Tibial artery (tissue), 4 donors: ENCODE measurements at regions not wholly inside any gene's neighbourhood (a gene's known extent, or its start where the extent isn't known, plus 50 kb on each side); places are given as distances from the start of the nearest gene placed in this dataset.

Experiments used
- DNase-seq, 2 donors: peaks; one replicate each; pipeline ENCODE4 v3.0.0-alpha.2; 2019
- H3K27ac ChIP-seq, 2 donors: fragments of 200-600 bp; sonication (generic) in 1 of 2; 1 replicate in 1 of 2; 2 replicates in 1 of 2; pipeline ENCODE4 v1.5.1; 2018 to 2019; ENCODE audit warnings: mild to moderate bottlenecking in 1 of 2
- H3K27me3 ChIP-seq, 2 donors: fragments of 200-600 bp; sonication (generic) in 1 of 2; one replicate each; pipeline versions ENCODE4 v1.5.1 to v1.6.0; 2016 to 2019
- H3K36me3 ChIP-seq, 3 donors: fragments of 200-600 bp; sonication (generic) in 2 of 3; one replicate each; pipeline ENCODE4 v1.5.1; 2016 to 2019; ENCODE audit warnings: mild to moderate bottlenecking in 2 of 3
- H3K4me1 ChIP-seq, 4 donors: fragments of 200-600 bp; sonication (generic) in 2 of 4; 1 replicate in 3 of 4; 2 replicates in 1 of 4; pipeline ENCODE4 v1.5.1; 2016 to 2019
- H3K4me3 ChIP-seq, 2 donors: fragments of 200-600 bp; sonication (generic) in 1 of 2; 1 replicate in 1 of 2; 2 replicates in 1 of 2; pipeline ENCODE4 v1.5.1; 2018 to 2019; ENCODE audit warnings: mild to moderate bottlenecking in 2 of 2
- H3K9me3 ChIP-seq, 3 donors: fragments of 200-600 bp; sonication (generic) in 1 of 3; one replicate each; pipeline ENCODE4 v1.5.1; 2016 to 2019
- CTCF ChIP-seq, 2 experiments: fragments of 200-600 bp in 1 of 2; fragments of 450-650 bp in 1 of 2; IDR thresholded peaks; one replicate each; pipeline ENCODE4 v1.5.1; 2017 to 2019; ENCODE audit warnings: antibody characterized with exemption in 2 of 2, mild to moderate bottlenecking in 1 of 2, moderate library complexity in 1 of 2
- intact Hi-C: fragments of 100-400 bp; cut with DNase I; formaldehyde crosslinking; loops from one replicate; pipeline ENCODE4 v1.15.0; 2023; ENCODE audit warnings: low total_unique reads

- no peaks in the 10 kb centered on the region for H3K9me3 ChIP-seq
- no peak for TF ChIP-seq CTCF (IDR thresholded peaks at IDR 0.05)
- DNase-seq: no peak
- no peaks in the 10 kb centered on the region for H3K4me1 ChIP-seq
- H3K36me3 ChIP-seq: no peaks in the 10 kb centered on the region
- intact Hi-C loops: no loop called here
- no peak overlapping the region for H3K27ac ChIP-seq
- no peak overlapping the region for H3K4me3 ChIP-seq
- H3K27me3 ChIP-seq: no peaks in the 10 kb centered on the region
Observed at GRCh38 chr4:160831165-160831922, 1332.5 kb downstream of the FSTL5 start.

- no peak for DNase-seq
- intact Hi-C loops: no loop called here
- H3K36me3 ChIP-seq: no peaks in the 10 kb centered on the region
- no peak for TF ChIP-seq CTCF (IDR thresholded peaks at IDR 0.05)
- H3K4me3 ChIP-seq: no peak overlapping the region
- no peak overlapping the region for H3K27ac ChIP-seq
- H3K9me3 ChIP-seq: no peaks in the 10 kb centered on the region
- no peaks in the 10 kb centered on the region for H3K4me1 ChIP-seq
- no peaks in the 10 kb centered on the region for H3K27me3 ChIP-seq
Observed at GRCh38 chr4:160835789-160836188, 1328.0 kb downstream of the FSTL5 start.

- no peak for TF ChIP-seq CTCF (IDR thresholded peaks at IDR 0.05)
- no peaks in the 10 kb centered on the region for H3K27me3 ChIP-seq
- H3K27ac ChIP-seq: no peak overlapping the region
- H3K4me3 ChIP-seq: no peak overlapping the region
- H3K9me3 ChIP-seq: no peaks in the 10 kb centered on the region
- H3K36me3 ChIP-seq: no peaks in the 10 kb centered on the region
- DNase-seq: no peak
- intact Hi-C loops: no loop called here
- no peaks in the 10 kb centered on the region for H3K4me1 ChIP-seq
Observed at GRCh38 chr4:160836431-160836830, 1327.4 kb downstream of the FSTL5 start.

- no peak overlapping the region for H3K4me3 ChIP-seq
- intact Hi-C loops: no loop called here
- H3K4me1 ChIP-seq: no peaks in the 10 kb centered on the region
- H3K36me3 ChIP-seq: no peaks in the 10 kb centered on the region
- no peak for TF ChIP-seq CTCF (IDR thresholded peaks at IDR 0.05)
- no peak for DNase-seq
- H3K27me3 ChIP-seq: no peaks in the 10 kb centered on the region
- H3K27ac ChIP-seq: no peak overlapping the region
- no peaks in the 10 kb centered on the region for H3K9me3 ChIP-seq
Observed at GRCh38 chr4:160846121-160846520, 1317.7 kb downstream of the FSTL5 start.

- no peak overlapping the region for H3K27ac ChIP-seq
- intact Hi-C loops: no loop called here
- no peaks in the 10 kb centered on the region for H3K4me1 ChIP-seq
- H3K4me3 ChIP-seq: no peak overlapping the region
- no peaks in the 10 kb centered on the region for H3K36me3 ChIP-seq
- TF ChIP-seq CTCF (IDR thresholded peaks at IDR 0.05): no peak
- no peaks in the 10 kb centered on the region for H3K27me3 ChIP-seq
- no peaks in the 10 kb centered on the region for H3K9me3 ChIP-seq
- DNase-seq: no peak
Observed at GRCh38 chr4:160847228-160847627, 1316.6 kb downstream of the FSTL5 start.

- no peak for DNase-seq
- Histone ChIP-seq H3K27ac (no peak overlapping the region), H3K27me3 (no peaks in the 10 kb centered on the region), H3K4me3 (no peak overlapping the region), H3K36me3 (no peaks in the 10 kb centered on the region), H3K4me1 (no peaks in the 10 kb centered on the region), H3K9me3 (no peaks in the 10 kb centered on the region)
- no peak for TF ChIP-seq CTCF (IDR thresholded peaks at IDR 0.05)
- intact Hi-C loops: no loop called here
Observed at GRCh38 chr4:160848489-160848888, 1315.3 kb downstream of the FSTL5 start.
